ENCODE measurements at regions not wholly inside any gene's neighbourhood (a gene's known extent, or its start where the extent isn't known, plus 50 kb on each side); places are given as distances from the start of the nearest gene placed in this dataset.

- Mint-ChIP-seq H3K9me3 (ENCODE audit: low read depth) (no peaks in the 10 kb centered on the region), H3K4me1 (ENCODE audit: low read depth) (no peaks in the 10 kb centered on the region), H3K36me3 (ENCODE audit: insufficient read depth) (no peaks in the 10 kb centered on the region), H3K27ac (no peak overlapping the region), H3K4me3 (ENCODE audit: low read depth) (no peak overlapping the region), H3K27me3 (peaks cover 3% of the 10 kb centered on the region)
- no peak for DNase-seq (ENCODE audit: low spot score, unreplicated experiment)
- no peak for TF ChIP-seq CTCF (IDR thresholded peaks at IDR 0.05; ENCODE audit: unreplicated experiment)
These were observed 221.8 kb upstream of the PLXNA2 start for GRCh38 chr1:208465786-208466590.

DNA sequence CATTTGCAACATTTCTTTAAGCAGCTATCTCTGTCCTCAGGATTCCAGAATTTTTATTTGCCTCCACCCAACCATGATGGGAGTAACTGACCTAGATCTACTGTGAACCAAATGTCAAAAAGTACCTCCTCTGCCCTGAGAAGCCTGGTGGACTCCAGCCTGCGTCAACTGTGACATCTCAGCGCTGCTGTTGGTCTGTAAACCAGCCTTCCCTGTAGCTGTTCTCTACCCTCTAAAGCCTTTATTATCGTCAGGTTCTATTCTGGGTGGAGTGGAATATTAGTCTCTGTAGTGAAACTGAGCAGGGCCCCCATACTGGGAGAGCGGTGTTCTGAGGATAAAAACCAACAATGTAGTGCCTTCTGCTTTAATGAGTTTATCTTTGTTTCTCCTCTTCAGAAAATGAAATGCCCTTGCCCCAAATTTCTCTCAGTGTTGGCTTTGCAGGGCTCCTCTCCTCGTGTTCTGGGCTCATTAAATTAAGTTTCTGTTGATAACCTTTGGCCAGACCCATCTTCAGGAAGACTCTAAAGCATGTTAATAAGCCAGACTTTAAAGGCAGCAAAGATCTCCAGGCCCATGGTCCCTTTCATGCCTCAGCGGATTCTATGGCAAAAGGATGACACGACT, 223.1 kb upstream of the PLXNA2 start:
- H3K27ac Mint-ChIP-seq, result no peak overlapping the region
- H3K4me3 Mint-ChIP-seq (ENCODE audit: low read depth), result no peak overlapping the region
- H3K36me3 Mint-ChIP-seq (ENCODE audit: insufficient read depth), result no peaks in the 10 kb centered on the region
- H3K4me1 Mint-ChIP-seq (ENCODE audit: low read depth), result no peaks in the 10 kb centered on the region
- DNase-seq (ENCODE audit: low spot score, unreplicated experiment), result no peak
- H3K27me3 Mint-ChIP-seq, result peaks cover 3% of the 10 kb centered on the region
- no peaks in the 10 kb centered on the region for H3K9me3 Mint-ChIP-seq (ENCODE audit: low read depth)
- TF ChIP-seq CTCF (IDR thresholded peaks at IDR 0.05; ENCODE audit: unreplicated experiment), result no peak

GRCh38 chr1:208475449-208475848, 231.3 kb upstream of the PLXNA2 start:
- peaks cover 23% of the 10 kb centered on the region for H3K27me3 Mint-ChIP-seq

GRCh38 chr1:208475951-208476845, 232.0 kb upstream of the PLXNA2 start:
- Mint-ChIP-seq H3K27me3 (peaks cover 23% of the 10 kb centered on the region), H3K36me3 (ENCODE audit: insufficient read depth) (no peaks in the 10 kb centered on the region), H3K27ac (no peak overlapping the region), H3K9me3 (ENCODE audit: low read depth) (no peaks in the 10 kb centered on the region), H3K4me3 (ENCODE audit: low read depth) (no peak overlapping the region), H3K4me1 (ENCODE audit: low read depth) (peaks cover 7% of the 10 kb centered on the region)
- peak; percentile 51 for TF ChIP-seq CTCF (IDR thresholded peaks at IDR 0.05; ENCODE audit: unreplicated experiment)
- no peak for DNase-seq (ENCODE audit: low spot score, unreplicated experiment)

More at GRCh38 chr1:208475449-208475848, 231.3 kb upstream of the PLXNA2 start:
- H3K4me3 Mint-ChIP-seq (ENCODE audit: low read depth), result no peak overlapping the region
- H3K4me1 Mint-ChIP-seq (ENCODE audit: low read depth), result peaks cover 7% of the 10 kb centered on the region
- no peak overlapping the region for H3K27ac Mint-ChIP-seq
- no peaks in the 10 kb centered on the region for H3K36me3 Mint-ChIP-seq (ENCODE audit: insufficient read depth)
- TF ChIP-seq CTCF (IDR thresholded peaks at IDR 0.05; ENCODE audit: unreplicated experiment), result no peak
- H3K9me3 Mint-ChIP-seq (ENCODE audit: low read depth), result no peaks in the 10 kb centered on the region
- DNase-seq (ENCODE audit: low spot score, unreplicated experiment), result no peak

DNA sequence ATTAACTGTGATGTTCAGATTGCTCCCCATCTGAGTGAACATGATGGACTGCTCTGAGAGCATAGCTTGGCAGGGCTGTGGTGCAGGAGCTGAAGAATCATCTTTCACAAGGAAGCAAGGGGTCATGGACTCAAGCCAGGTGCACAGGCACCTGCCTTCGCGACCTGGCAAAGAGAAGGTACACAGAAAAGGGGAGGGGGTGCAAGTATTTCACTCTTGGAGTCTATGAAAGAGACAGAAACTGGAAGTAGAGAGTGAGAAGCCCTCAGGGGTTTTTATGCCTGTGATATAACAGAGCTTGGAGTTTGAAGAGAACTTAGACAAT, 232.6 kb upstream of the PLXNA2 start:
- no peak overlapping the region for H3K4me3 Mint-ChIP-seq (ENCODE audit: low read depth)
- H3K4me1 Mint-ChIP-seq (ENCODE audit: low read depth), result peaks cover 7% of the 10 kb centered on the region
- peaks cover 23% of the 10 kb centered on the region for H3K27me3 Mint-ChIP-seq
- H3K9me3 Mint-ChIP-seq (ENCODE audit: low read depth), result no peaks in the 10 kb centered on the region
- no peak for DNase-seq (ENCODE audit: low spot score, unreplicated experiment)
- TF ChIP-seq CTCF (IDR thresholded peaks at IDR 0.05; ENCODE audit: unreplicated experiment), result no peak
- no peaks in the 10 kb centered on the region for H3K36me3 Mint-ChIP-seq (ENCODE audit: insufficient read depth)
- no peak overlapping the region for H3K27ac Mint-ChIP-seq
